ENCODE measurements at regions not wholly inside any gene's neighbourhood (a gene's known extent, or its start where the extent isn't known, plus 50 kb on each side); places are given as distances from the start of the nearest gene placed in this dataset.

DNA sequence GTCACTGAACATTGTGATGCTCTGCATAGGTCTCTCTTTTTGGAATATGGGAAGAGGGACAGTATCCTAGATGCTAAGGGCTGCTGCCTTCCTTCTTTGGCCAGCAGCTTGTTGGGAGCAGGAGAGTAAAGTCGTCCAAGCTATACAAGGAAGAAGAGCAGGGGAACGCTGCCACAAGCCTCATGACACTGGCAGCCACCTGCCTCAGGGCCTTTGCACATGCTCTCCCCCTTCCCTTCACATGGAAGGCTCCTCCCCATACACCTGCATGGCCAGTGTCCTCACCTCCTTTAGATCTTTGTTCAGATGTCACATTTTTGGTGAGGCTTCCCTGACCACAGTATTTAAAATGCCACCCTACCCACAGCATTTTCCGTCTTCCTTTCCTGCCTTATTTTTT is 78.1 kb upstream of the CRHR1 start:
- Histone ChIP-seq H2BK120ac (ENCODE audit: low read depth, low read length) (no peak overlapping the region), H3K18ac (ENCODE audit: low read depth, low read length) (no peak overlapping the region), H4K91ac (ENCODE audit: insufficient read depth, low read depth, low read length) (no peak overlapping the region), H2AK9ac (replicated peaks; ENCODE audit: low read depth, low read length, poor library complexity) (no peak overlapping the region), H3K14ac (replicated peaks; ENCODE audit: low read depth, low read length) (no peak overlapping the region), H3K4me1 (ENCODE audit: control insufficient read depth, insufficient read depth, low read length) (no peaks in the 10 kb centered on the region), H3K23ac (ENCODE audit: low read depth, low read length) (no peak overlapping the region), H3K79me1 (ENCODE audit: low read depth in 1 of 2, low read length in 2 of 2) (no peaks in the 10 kb centered on the region), H2BK5ac (ENCODE audit: low read depth, low read length, poor library complexity, severe bottlenecking) (no peak overlapping the region), H4K20me1 (ENCODE audit: insufficient read depth, low read length) (no peaks in the 10 kb centered on the region), H3K9me1 (ENCODE audit: insufficient read depth, low read length) (no peaks in the 10 kb centered on the region), H3K4me3 (ENCODE audit: insufficient read depth, low read depth, low read length) (no peak overlapping the region), H3K9ac (ENCODE audit: low read depth, low read length) (no peak overlapping the region), H2BK15ac (ENCODE audit: low read depth, low read length) (no peak overlapping the region), H3K4ac (ENCODE audit: low read depth, low read length) (no peak overlapping the region), H3K4me2 (ENCODE audit: low read depth, low read length) (no peak overlapping the region), H3K56ac (ENCODE audit: extremely low read depth, insufficient read depth, low read length) (no peak overlapping the region), H3K9me3 (ENCODE audit: control insufficient read depth, insufficient read depth, low read length) (no peaks in the 10 kb centered on the region), H4K5ac (ENCODE audit: low read depth, low read length) (no peak overlapping the region), H2AK5ac (ENCODE audit: low read depth, low read length) (no peak overlapping the region), H4K8ac (ENCODE audit: low read depth in 2 of 2, low read length in 2 of 2) (no peak overlapping the region), H3K27me3 (ENCODE audit: control insufficient read depth, insufficient read depth, low read length) (peaks cover 15% of the 10 kb centered on the region), H3K36me3 (ENCODE audit: control insufficient read depth, insufficient read depth, low read length) (no peaks in the 10 kb centered on the region), H3K27ac (ENCODE audit: insufficient read depth, low read length) (no peak overlapping the region), H2BK20ac (ENCODE audit: low read depth, low read length) (no peak overlapping the region), H2AFZ (replicated peaks; ENCODE audit: low read length, poor library complexity) (no peak overlapping the region)
- CTCF ChIA-PET, result no interaction called here
- dilution Hi-C loops (cut with HindIII; ENCODE audit: low sequenced_read_pairs, unreplicated experiment), result no loop called here
- DNase-seq (no peak), ATAC-seq (ENCODE audit: low read depth) (no peak)
- POLR2A ChIA-PET (ENCODE audit: unreplicated experiment), result no interaction called here
- in situ Hi-C loops (cut with MboI; ENCODE audit: low sequenced_read_pairs), result no loop called here
- intact Hi-C loops (cut with micrococcal nuclease), result no loop called here
- TF ChIP-seq, protein P1, sequence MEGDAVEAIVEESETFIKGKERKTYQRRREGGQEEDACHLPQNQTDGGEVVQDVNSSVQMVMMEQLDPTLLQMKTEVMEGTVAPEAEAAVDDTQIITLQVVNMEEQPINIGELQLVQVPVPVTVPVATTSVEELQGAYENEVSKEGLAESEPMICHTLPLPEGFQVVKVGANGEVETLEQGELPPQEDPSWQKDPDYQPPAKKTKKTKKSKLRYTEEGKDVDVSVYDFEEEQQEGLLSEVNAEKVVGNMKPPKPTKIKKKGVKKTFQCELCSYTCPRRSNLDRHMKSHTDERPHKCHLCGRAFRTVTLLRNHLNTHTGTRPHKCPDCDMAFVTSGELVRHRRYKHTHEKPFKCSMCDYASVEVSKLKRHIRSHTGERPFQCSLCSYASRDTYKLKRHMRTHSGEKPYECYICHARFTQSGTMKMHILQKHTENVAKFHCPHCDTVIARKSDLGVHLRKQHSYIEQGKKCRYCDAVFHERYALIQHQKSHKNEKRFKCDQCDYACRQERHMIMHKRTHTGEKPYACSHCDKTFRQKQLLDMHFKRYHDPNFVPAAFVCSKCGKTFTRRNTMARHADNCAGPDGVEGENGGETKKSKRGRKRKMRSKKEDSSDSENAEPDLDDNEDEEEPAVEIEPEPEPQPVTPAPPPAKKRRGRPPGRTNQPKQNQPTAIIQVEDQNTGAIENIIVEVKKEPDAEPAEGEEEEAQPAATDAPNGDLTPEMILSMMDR (conservative IDR thresholded peaks at IDR 0.05; ENCODE audit: low read depth, low read length), result no peak
- no peak for TF ChIP-seq RFX5 (IDR thresholded peaks at IDR 0.05; ENCODE audit: low read depth, low read length)
- no peak for TF ChIP-seq MXI1 (IDR thresholded peaks at IDR 0.05; ENCODE audit: borderline replicate concordance, low read depth, low read length)
- TF ChIP-seq POLR2A (IDR thresholded peaks at IDR 0.05; ENCODE audit: low read depth, low read length), result no peak
- TF ChIP-seq MAZ (IDR thresholded peaks at IDR 0.05; ENCODE audit: borderline replicate concordance, low read depth, low read length), result no peak
- no peak for TF ChIP-seq RAD21 (IDR thresholded peaks at IDR 0.05; ENCODE audit: low read length)
- no peak for TF ChIP-seq CEBPB (IDR thresholded peaks at IDR 0.05; ENCODE audit: low read depth, low read length)
- no peak for TF ChIP-seq NFE2L2 (IDR thresholded peaks at IDR 0.05; ENCODE audit: low read depth, low read length)
- BruUV-seq (replicated peaks), result no TSS peak
- no CpG with 5 or more reads among the region's 3 CpGs for WGBS, 2 experiments (ENCODE audit: extremely low coverage in 2 of 2, insufficient read length in 1 of 2)
